ELR (cell line): ENCODE measurements at regions not wholly inside any gene's neighbourhood (a gene's known extent, or its start where the extent isn't known, plus 50 kb on each side); places are given as distances from the start of the nearest gene placed in this dataset.
"Not testable (repeated sequence)": the region's sequence is repeated elsewhere in the genome, so short reads cannot be mapped to it uniquely, and the experiment has no call there.

Source experiments
- DNase-seq: peaks from one replicate; pipeline ENCODE4 v3.0.0-alpha.2; 2015; ENCODE audit warnings: low read depth

- DNase-seq: peak; percentile 85
Measured at GRCh38 chr3:27630885-27631284, 91.2 kb downstream of the EOMES start.

- no peak for DNase-seq
Measured at GRCh38 chr3:27629366-27629765, 92.8 kb downstream of the EOMES start.

- peak; percentile 70 for DNase-seq
Measured at GRCh38 chr3:27628026-27628750, 93.9 kb downstream of the EOMES start.

GRCh38 chr3:27626596-27627118 is 95.5 kb downstream of the EOMES start:
- DNase-seq: no peak

GRCh38 chr3:27625864-27626263 is 96.3 kb downstream of the EOMES start:
- DNase-seq: no peak

- peak; percentile 49 for DNase-seq
Measured at GRCh38 chr3:27623085-27623753, 98.9 kb downstream of the EOMES start.

- DNase-seq: no peak
Measured at GRCh38 chr3:27617552-27617951, 104.6 kb downstream of the EOMES start.

- DNase-seq: no peak
Measured at GRCh38 chr3:27616031-27616430, 106.1 kb downstream of the EOMES start.

GRCh38 chr3:27615555-27615954 is 106.6 kb downstream of the EOMES start:
- DNase-seq: no peak

GRCh38 chr3:27614592-27614991 is 107.5 kb downstream of the EOMES start:
- no peak for DNase-seq

GRCh38 chr3:27613846-27614500 is 108.2 kb downstream of the EOMES start:
- DNase-seq: peak; percentile 34

- DNase-seq: no peak
Measured at GRCh38 chr3:27610800-27611525, 111.2 kb downstream of the EOMES start.

GRCh38 chr3:27607370-27607769 is 114.8 kb downstream of the EOMES start:
- DNase-seq: peak; percentile 44

- peak; percentile 77 for DNase-seq
Measured at GRCh38 chr3:27606537-27606936, 115.6 kb downstream of the EOMES start.

- DNase-seq: not testable (repeated sequence)
Measured at GRCh38 chr3:27601311-27601710, 117.1 kb upstream of the SLC4A7 start.

- DNase-seq: not testable (repeated sequence)
Measured at GRCh38 chr3:27599741-27600140, 115.6 kb upstream of the SLC4A7 start.

- peak; percentile 47 for DNase-seq
Measured at GRCh38 chr3:27596921-27597320, 112.7 kb upstream of the SLC4A7 start.

- no peak for DNase-seq
Measured at GRCh38 chr3:27596334-27596841, 112.2 kb upstream of the SLC4A7 start.

- no peak for DNase-seq
Measured at GRCh38 chr3:27594096-27594690, 110.0 kb upstream of the SLC4A7 start.

GRCh38 chr3:27593173-27593572 is 109.0 kb upstream of the SLC4A7 start:
- no peak for DNase-seq
